Nephron (organoid): ENCODE measurements at regions not wholly inside any gene's neighbourhood (a gene's known extent, or its start where the extent isn't known, plus 50 kb on each side); places are given as distances from the start of the nearest gene placed in this dataset.

Experiments used
- H3K27ac Mint-ChIP-seq, 3 experiments: 2 replicates each; pipeline ENCODE4 v1.8.0; 2020; ENCODE audit warnings: mixed read lengths in 3 of 3, mild to moderate bottlenecking in 2 of 3, moderate library complexity in 1 of 3
- H3K27me3 Mint-ChIP-seq: 2 replicates; pipeline ENCODE4 v1.8.0; 2021; ENCODE audit warnings: low read depth, mild to moderate bottlenecking, moderate library complexity, mixed read lengths
- H3K36me3 Mint-ChIP-seq: 2 replicates; pipeline ENCODE4 v1.8.0; 2020; ENCODE audit warnings: low read depth, mixed read lengths
- H3K4me1 Mint-ChIP-seq: 2 replicates; pipeline ENCODE4 v1.8.0; 2020; ENCODE audit warnings: mixed read lengths
- H3K4me3 Mint-ChIP-seq, 3 experiments: 2 replicates each; pipeline ENCODE4 v1.8.0; 2020; ENCODE audit warnings: mild to moderate bottlenecking in 3 of 3, mixed read lengths in 3 of 3, moderate library complexity in 2 of 3
- H3K9me3 Mint-ChIP-seq: 2 replicates; pipeline ENCODE4 v1.8.0; 2020; ENCODE audit warnings: mixed read lengths
- CTCF ChIP-seq, 3 experiments: fragments of 200-600 bp; sonication (generic); IDR thresholded peaks; one replicate each; pipeline ENCODE4 v1.5.0; 2021; ENCODE audit warnings: antibody characterized with exemption in 3 of 3; ENCODE audit not compliant: unreplicated experiment in 3 of 3

- TF ChIP-seq CTCF (IDR thresholded peaks at IDR 0.05; ENCODE audit: unreplicated experiment in 3 of 3), result no peak
- Mint-ChIP-seq H3K36me3 (no peaks in the 10 kb centered on the region), H3K27ac (no peak overlapping the region), H3K4me1 (no peaks in the 10 kb centered on the region), H3K9me3 (no peaks in the 10 kb centered on the region), H3K4me3 (no peak overlapping the region), H3K27me3 (peaks cover 4% of the 10 kb centered on the region)
Observed at GRCh38 chr14:25233613-25234012, 183.7 kb upstream of the STXBP6 start.

GRCh38 chr14:25231004-25231403 is 181.1 kb upstream of the STXBP6 start:
- Mint-ChIP-seq H3K27me3 (peaks cover 4% of the 10 kb centered on the region), H3K27ac (no peak overlapping the region), H3K9me3 (no peaks in the 10 kb centered on the region), H3K4me1 (no peaks in the 10 kb centered on the region), H3K4me3 (no peak overlapping the region), H3K36me3 (no peaks in the 10 kb centered on the region)
- no peak for TF ChIP-seq CTCF (IDR thresholded peaks at IDR 0.05; ENCODE audit: unreplicated experiment in 3 of 3)

- H3K36me3 Mint-ChIP-seq, result no peaks in the 10 kb centered on the region
- H3K4me3 Mint-ChIP-seq, result no peak overlapping the region
- no peak for TF ChIP-seq CTCF (IDR thresholded peaks at IDR 0.05; ENCODE audit: unreplicated experiment in 3 of 3)
- H3K27ac Mint-ChIP-seq, result no peak overlapping the region
- H3K27me3 Mint-ChIP-seq, result no peaks in the 10 kb centered on the region
- H3K9me3 Mint-ChIP-seq, result no peaks in the 10 kb centered on the region
- no peaks in the 10 kb centered on the region for H3K4me1 Mint-ChIP-seq
Observed at GRCh38 chr14:25226214-25226613, 176.3 kb upstream of the STXBP6 start.

GRCh38 chr14:25222256-25222655 is 172.3 kb upstream of the STXBP6 start:
- Mint-ChIP-seq H3K9me3 (no peaks in the 10 kb centered on the region), H3K27me3 (no peaks in the 10 kb centered on the region)

GRCh38 chr14:25220514-25220913 is 170.6 kb upstream of the STXBP6 start:
- TF ChIP-seq CTCF (IDR thresholded peaks at IDR 0.05; ENCODE audit: unreplicated experiment in 3 of 3), result no peak
- Mint-ChIP-seq H3K9me3 (no peaks in the 10 kb centered on the region), H3K36me3 (no peaks in the 10 kb centered on the region), H3K27me3 (no peaks in the 10 kb centered on the region), H3K27ac (no peak overlapping the region), H3K4me3 (no peak overlapping the region), H3K4me1 (no peaks in the 10 kb centered on the region)

More at GRCh38 chr14:25222256-25222655, 172.3 kb upstream of the STXBP6 start:
- no peak overlapping the region for H3K27ac Mint-ChIP-seq
- H3K4me3 Mint-ChIP-seq, result no peak overlapping the region
- no peaks in the 10 kb centered on the region for H3K4me1 Mint-ChIP-seq
- H3K36me3 Mint-ChIP-seq, result no peaks in the 10 kb centered on the region
- no peak for TF ChIP-seq CTCF (IDR thresholded peaks at IDR 0.05; ENCODE audit: unreplicated experiment in 3 of 3)

- no peak overlapping the region for H3K27ac Mint-ChIP-seq
- no peak overlapping the region for H3K4me3 Mint-ChIP-seq
- no peaks in the 10 kb centered on the region for H3K36me3 Mint-ChIP-seq
- no peak for TF ChIP-seq CTCF (IDR thresholded peaks at IDR 0.05; ENCODE audit: unreplicated experiment in 3 of 3)
- no peaks in the 10 kb centered on the region for H3K9me3 Mint-ChIP-seq
- H3K4me1 Mint-ChIP-seq, result no peaks in the 10 kb centered on the region
- no peaks in the 10 kb centered on the region for H3K27me3 Mint-ChIP-seq
Observed at GRCh38 chr14:25215607-25216006, 165.7 kb upstream of the STXBP6 start.
